Type B pancreatic cell (in vitro differentiated cells): ENCODE measurements at regions not wholly inside any gene's neighbourhood (a gene's known extent, or its start where the extent isn't known, plus 50 kb on each side); places are given as distances from the start of the nearest gene placed in this dataset.

Experiments
- DNase-seq: peaks from one replicate; pipeline ENCODE4 v3.0.0; 2021; ENCODE audit warnings: mixed read lengths; ENCODE audit not compliant: unreplicated experiment; ENCODE audit errors: extremely low spot score
- H3K27ac Mint-ChIP-seq: 2 replicates; pipeline ENCODE4 v1.8.0; 2021; ENCODE audit warnings: mild to moderate bottlenecking, mixed read lengths
- H3K27me3 Mint-ChIP-seq: 2 replicates; pipeline ENCODE4 v1.8.0; 2021; ENCODE audit warnings: mixed read lengths
- H3K36me3 Mint-ChIP-seq: 2 replicates; pipeline ENCODE4 v1.8.0; 2021; ENCODE audit warnings: mixed read lengths
- H3K4me1 Mint-ChIP-seq: one replicate; pipeline ENCODE4 v1.8.0; 2021; ENCODE audit warnings: mixed read lengths; ENCODE audit not compliant: unreplicated experiment
- H3K4me3 Mint-ChIP-seq: 2 replicates; pipeline ENCODE4 v1.8.0; 2021; ENCODE audit warnings: mild to moderate bottlenecking, mixed read lengths
- H3K9me3 Mint-ChIP-seq: 2 replicates; pipeline ENCODE4 v1.8.0; 2021; ENCODE audit warnings: mixed read lengths
- TF ChIP-seq, protein P1 (sequence below): fragments of 200-600 bp; sonication (generic); conservative IDR thresholded peaks from 2 replicates; pipeline ENCODE4 v1.5.0; 2021; ENCODE audit warnings: antibody characterized with exemption, mild to moderate bottlenecking

DNA sequence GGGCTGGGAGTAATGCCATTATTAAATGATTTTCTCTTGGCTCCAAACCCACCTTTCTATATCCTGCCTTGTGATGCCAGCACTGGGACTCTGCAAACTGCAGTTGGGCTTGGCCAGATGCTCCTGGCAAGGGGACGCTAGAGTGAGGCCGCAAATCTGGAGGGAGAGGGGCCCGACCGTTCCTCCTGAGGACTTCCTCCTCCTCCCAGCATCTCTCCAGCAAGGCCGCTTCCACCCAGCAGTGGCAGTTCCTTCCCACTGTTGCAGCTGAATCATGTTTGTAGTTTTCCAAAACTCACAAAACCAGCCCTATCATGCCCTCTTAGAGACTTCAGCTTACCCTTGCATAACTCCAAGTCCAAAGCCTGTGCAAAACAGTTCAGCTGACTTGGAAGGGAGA lies 244.4 kb downstream of the FOXA2 start:
- TF ChIP-seq, protein P1, sequence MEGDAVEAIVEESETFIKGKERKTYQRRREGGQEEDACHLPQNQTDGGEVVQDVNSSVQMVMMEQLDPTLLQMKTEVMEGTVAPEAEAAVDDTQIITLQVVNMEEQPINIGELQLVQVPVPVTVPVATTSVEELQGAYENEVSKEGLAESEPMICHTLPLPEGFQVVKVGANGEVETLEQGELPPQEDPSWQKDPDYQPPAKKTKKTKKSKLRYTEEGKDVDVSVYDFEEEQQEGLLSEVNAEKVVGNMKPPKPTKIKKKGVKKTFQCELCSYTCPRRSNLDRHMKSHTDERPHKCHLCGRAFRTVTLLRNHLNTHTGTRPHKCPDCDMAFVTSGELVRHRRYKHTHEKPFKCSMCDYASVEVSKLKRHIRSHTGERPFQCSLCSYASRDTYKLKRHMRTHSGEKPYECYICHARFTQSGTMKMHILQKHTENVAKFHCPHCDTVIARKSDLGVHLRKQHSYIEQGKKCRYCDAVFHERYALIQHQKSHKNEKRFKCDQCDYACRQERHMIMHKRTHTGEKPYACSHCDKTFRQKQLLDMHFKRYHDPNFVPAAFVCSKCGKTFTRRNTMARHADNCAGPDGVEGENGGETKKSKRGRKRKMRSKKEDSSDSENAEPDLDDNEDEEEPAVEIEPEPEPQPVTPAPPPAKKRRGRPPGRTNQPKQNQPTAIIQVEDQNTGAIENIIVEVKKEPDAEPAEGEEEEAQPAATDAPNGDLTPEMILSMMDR, result no peak
- no peak for DNase-seq
- no peaks in the 10 kb centered on the region for H3K36me3 Mint-ChIP-seq
- H3K9me3 Mint-ChIP-seq, result no peaks in the 10 kb centered on the region
- peaks cover 6% of the 10 kb centered on the region for H3K4me1 Mint-ChIP-seq
- H3K27ac Mint-ChIP-seq, result no peak overlapping the region
- H3K27me3 Mint-ChIP-seq, result peaks cover 43% of the 10 kb centered on the region
- no peak overlapping the region for H3K4me3 Mint-ChIP-seq

GRCh38 chr20:22339091-22339881 lies 245.1 kb downstream of the FOXA2 start:
- H3K27me3 Mint-ChIP-seq, result peaks cover 44% of the 10 kb centered on the region
- no peaks in the 10 kb centered on the region for H3K36me3 Mint-ChIP-seq
- H3K27ac Mint-ChIP-seq, result no peak overlapping the region
- TF ChIP-seq, protein P1, result peak; percentile 92
- H3K4me3 Mint-ChIP-seq, result no peak overlapping the region
- H3K4me1 Mint-ChIP-seq, result peaks cover 6% of the 10 kb centered on the region
- H3K9me3 Mint-ChIP-seq, result no peaks in the 10 kb centered on the region
- DNase-seq, result no peak

GRCh38 chr20:22338140-22338708 lies 246.1 kb downstream of the FOXA2 start:
- Mint-ChIP-seq H3K9me3 (no peaks in the 10 kb centered on the region), H3K4me3 (no peak overlapping the region), H3K27ac (no peak overlapping the region), H3K4me1 (peaks cover 6% of the 10 kb centered on the region), H3K36me3 (no peaks in the 10 kb centered on the region), H3K27me3 (peaks cover 55% of the 10 kb centered on the region)
- TF ChIP-seq, protein P1, result no peak
- DNase-seq, result no peak

GRCh38 chr20:22335210-22335609 lies 249.2 kb downstream of the FOXA2 start:
- TF ChIP-seq, protein P1, result no peak
- no peak overlapping the region for H3K27ac Mint-ChIP-seq
- DNase-seq, result no peak
- peaks cover 74% of the 10 kb centered on the region for H3K27me3 Mint-ChIP-seq
- H3K9me3 Mint-ChIP-seq, result no peaks in the 10 kb centered on the region
- no peaks in the 10 kb centered on the region for H3K36me3 Mint-ChIP-seq
- peaks cover 6% of the 10 kb centered on the region for H3K4me1 Mint-ChIP-seq
- no peak overlapping the region for H3K4me3 Mint-ChIP-seq

DNA sequence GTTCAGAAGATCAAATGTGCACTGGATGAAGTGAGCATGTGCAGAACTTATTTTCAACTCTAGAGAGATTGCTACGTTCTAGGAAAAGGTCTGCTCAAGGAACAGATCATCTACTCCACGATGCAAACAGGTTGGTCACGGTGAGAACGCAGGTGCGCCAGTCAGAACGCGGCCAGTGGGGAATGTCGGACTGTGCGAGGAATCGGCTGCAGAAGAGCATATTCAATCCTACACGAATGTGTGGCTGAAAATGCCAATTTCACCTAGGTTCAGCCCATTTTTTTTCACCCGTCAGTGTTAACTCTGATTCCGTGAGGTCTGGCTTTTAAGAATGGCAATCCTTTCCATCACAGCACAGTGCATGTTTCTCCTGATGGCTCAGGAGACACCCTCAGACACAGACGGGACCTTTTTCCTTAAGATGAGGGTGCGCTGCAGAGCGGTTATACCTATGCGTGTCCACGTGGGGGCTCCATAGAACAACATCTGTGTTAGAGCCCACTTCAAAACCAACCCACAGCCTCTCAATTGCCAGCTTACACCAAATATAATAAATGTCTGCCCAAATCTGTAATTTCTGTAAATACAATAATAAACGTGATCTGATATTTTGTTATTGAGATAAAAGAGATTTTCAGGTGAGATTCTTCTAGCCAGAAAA lies 250.4 kb downstream of the FOXA2 start:
- Mint-ChIP-seq H3K27ac (no peak overlapping the region), H3K4me1 (peaks cover under 1% of the 10 kb centered on the region), H3K36me3 (no peaks in the 10 kb centered on the region), H3K27me3 (peaks cover 73% of the 10 kb centered on the region), H3K4me3 (no peak overlapping the region), H3K9me3 (no peaks in the 10 kb centered on the region)
- TF ChIP-seq, protein P1, result peak; percentile 85
- no peak for DNase-seq
